ENCODE measurements at regions not wholly inside any gene's neighbourhood (a gene's known extent, or its start where the extent isn't known, plus 50 kb on each side); places are given as distances from the start of the nearest gene placed in this dataset.
"Not testable (repeated sequence)": the region's sequence is repeated elsewhere in the genome, so short reads cannot be mapped to it uniquely, and the experiment has no call there.

DNA sequence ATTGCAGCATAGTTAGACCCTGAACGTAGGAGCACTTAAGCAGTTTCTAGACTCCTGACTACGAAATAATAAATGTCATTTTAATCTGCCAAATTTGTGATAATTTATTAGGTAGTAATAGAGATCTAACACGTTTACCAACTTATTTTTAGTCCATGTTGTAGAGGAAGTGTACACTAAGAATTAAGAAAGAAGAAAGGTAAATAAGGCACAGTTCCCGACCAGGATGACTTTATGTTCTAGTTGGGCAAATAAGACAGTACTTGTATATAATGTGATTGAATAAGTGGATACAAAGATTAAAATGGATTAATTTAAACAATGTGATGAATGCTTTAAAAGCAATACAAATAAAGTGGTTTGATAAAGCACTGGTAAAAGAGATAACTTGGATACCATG, 1306.2 kb upstream of the PCDH20 start:
- TF ChIP-seq, protein P1, sequence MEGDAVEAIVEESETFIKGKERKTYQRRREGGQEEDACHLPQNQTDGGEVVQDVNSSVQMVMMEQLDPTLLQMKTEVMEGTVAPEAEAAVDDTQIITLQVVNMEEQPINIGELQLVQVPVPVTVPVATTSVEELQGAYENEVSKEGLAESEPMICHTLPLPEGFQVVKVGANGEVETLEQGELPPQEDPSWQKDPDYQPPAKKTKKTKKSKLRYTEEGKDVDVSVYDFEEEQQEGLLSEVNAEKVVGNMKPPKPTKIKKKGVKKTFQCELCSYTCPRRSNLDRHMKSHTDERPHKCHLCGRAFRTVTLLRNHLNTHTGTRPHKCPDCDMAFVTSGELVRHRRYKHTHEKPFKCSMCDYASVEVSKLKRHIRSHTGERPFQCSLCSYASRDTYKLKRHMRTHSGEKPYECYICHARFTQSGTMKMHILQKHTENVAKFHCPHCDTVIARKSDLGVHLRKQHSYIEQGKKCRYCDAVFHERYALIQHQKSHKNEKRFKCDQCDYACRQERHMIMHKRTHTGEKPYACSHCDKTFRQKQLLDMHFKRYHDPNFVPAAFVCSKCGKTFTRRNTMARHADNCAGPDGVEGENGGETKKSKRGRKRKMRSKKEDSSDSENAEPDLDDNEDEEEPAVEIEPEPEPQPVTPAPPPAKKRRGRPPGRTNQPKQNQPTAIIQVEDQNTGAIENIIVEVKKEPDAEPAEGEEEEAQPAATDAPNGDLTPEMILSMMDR (IDR thresholded peaks at IDR 0.05), result no peak
- H3K4me1 ChIP-seq (ENCODE audit: low read depth), result no peaks in the 10 kb centered on the region
- H3K36me3 ChIP-seq (ENCODE audit: low read depth), result no peaks in the 10 kb centered on the region
- H3K4me3 ChIP-seq, result no peak overlapping the region
- no peak for DNase-seq
- intact Hi-C loops (cut with DNase I, micrococcal nuclease), result no loop called here
- H3K9me3 ChIP-seq, result peaks cover 19% of the 10 kb centered on the region
- ATAC-seq, result no peak

DNA sequence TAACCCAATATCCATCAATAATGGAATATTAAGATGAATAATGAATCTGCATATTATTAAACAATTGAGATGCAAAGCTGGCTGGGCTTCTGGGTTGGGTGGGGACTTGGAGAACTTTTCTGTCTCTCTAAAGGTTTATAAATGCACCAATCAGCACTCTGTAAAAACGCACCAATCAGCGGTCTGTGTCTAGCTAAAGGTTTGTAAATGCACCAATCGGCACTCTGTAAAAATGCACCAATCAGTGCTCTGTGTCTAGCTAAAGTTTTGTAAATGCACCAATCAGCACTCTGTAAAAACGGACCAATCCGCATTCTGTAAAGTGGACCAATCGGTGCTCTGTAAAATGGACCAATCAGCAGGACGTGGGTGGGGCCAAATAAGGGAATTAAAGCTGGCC, 1296.3 kb upstream of the PCDH20 start:
- ATAC-seq; H3K4me1 ChIP-seq (ENCODE audit: low read depth); DNase-seq; H3K36me3 ChIP-seq (ENCODE audit: low read depth); H3K4me3 ChIP-seq; intact Hi-C loops (cut with DNase I, micrococcal nuclease): not testable (repeated sequence)
- peaks cover 20% of the 10 kb centered on the region for H3K9me3 ChIP-seq

DNA sequence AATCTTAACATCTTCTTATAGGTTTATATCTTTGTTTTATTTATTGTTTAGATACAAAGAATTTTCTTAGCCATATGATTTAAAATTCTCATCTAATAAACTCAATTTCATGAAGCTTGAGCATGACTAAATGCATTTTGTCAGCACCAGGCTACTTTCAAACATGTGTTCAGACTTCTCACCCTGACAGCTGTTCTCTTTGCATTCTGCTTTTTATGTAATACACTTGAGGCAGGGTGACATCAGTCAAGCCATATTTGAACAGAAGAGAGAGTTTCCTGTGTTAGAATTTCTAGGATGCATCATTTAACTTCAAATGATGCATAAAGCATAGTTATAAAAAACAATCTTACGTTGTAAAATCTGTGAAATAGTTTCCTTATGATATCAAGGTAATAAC, 1295.1 kb upstream of the PCDH20 start:
- DNase-seq, result no peak
- ATAC-seq, result no peak
- Histone ChIP-seq H3K36me3 (ENCODE audit: low read depth) (no peaks in the 10 kb centered on the region), H3K4me1 (ENCODE audit: low read depth) (no peaks in the 10 kb centered on the region), H3K9me3 (peaks cover 18% of the 10 kb centered on the region), H3K4me3 (no peak overlapping the region)
- TF ChIP-seq, protein P1 (IDR thresholded peaks at IDR 0.05), result no peak
- intact Hi-C loops (cut with DNase I, micrococcal nuclease), result no loop called here

DNA sequence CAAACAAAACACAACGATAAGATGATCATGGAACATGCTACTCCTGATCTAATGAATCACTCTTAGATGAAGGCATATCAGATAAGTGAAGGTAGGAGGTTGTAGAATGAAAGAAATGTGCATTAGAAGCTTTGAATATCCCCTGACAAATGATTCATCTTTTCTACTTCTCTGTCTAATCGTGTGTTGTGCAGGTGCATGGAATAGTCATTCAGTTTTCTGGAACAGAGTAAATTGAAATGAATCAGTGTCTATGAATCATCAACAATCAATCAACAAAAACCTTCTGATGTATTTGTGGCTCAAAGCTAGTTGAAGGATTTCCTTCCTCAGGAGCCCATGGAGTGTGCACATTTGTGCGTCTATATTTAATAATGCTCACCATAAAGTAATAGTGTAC, 1290.4 kb upstream of the PCDH20 start:
- Histone ChIP-seq H3K4me3 (no peak overlapping the region), H3K36me3 (ENCODE audit: low read depth) (no peaks in the 10 kb centered on the region), H3K9me3 (no peaks in the 10 kb centered on the region), H3K4me1 (ENCODE audit: low read depth) (no peaks in the 10 kb centered on the region)
- TF ChIP-seq, protein P1 (IDR thresholded peaks at IDR 0.05), result no peak
- ATAC-seq (no peak), DNase-seq (no peak)
- intact Hi-C loops (cut with DNase I, micrococcal nuclease), result no loop called here

DNA sequence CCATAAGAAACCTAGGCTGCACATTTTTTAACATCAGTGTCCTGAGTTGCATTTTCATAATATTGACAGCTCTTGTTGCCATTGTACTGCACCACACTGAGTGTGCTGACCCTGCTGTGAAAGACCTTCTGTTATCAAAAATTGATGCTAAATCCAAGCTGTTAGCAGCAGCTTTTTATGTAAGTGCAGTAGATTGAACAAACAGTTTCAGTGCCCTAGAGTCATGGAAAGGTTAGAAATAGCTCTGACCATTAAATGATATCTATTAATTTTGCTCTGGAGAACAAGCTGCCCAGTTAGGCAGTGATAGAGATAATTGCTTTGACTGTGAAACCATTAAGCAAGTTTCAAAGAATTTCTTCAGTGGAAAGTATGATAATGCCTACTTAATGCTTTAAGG, 1289.2 kb upstream of the PCDH20 start:
- DNase-seq, result no peak
- no peak overlapping the region for H3K4me3 ChIP-seq

DNA sequence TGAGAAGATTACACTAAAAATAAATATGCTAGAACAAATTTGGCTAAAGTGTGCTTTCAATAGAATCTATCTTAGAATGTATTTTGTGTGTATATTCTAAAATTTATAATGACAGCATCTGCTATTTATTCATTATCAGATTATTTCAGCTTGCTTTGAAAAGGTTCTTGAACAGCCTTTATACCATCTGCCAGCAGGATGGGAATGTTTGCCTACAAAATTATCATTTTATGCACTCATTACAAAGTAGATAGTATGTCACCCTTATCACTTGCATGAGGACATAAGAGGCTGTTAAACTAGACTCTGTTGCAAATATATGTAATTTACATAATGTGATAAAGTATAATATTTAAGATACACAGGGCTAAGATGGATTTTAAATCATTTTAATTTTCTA, 1286.9 kb upstream of the PCDH20 start:
- no peak overlapping the region for H3K4me3 ChIP-seq
- H3K36me3 ChIP-seq (ENCODE audit: low read depth), result no peaks in the 10 kb centered on the region
- ATAC-seq, result no peak
- H3K9me3 ChIP-seq, result no peaks in the 10 kb centered on the region
- intact Hi-C loops (cut with DNase I, micrococcal nuclease), result no loop called here
- H3K4me1 ChIP-seq (ENCODE audit: low read depth), result no peaks in the 10 kb centered on the region
- DNase-seq, result no peak
- TF ChIP-seq, protein P1 (IDR thresholded peaks at IDR 0.05), result no peak

More for the DNA sequence above, 1289.2 kb upstream of the PCDH20 start:
- H3K9me3 ChIP-seq, result no peaks in the 10 kb centered on the region
- H3K4me1 ChIP-seq (ENCODE audit: low read depth), result no peaks in the 10 kb centered on the region
- H3K36me3 ChIP-seq (ENCODE audit: low read depth), result no peaks in the 10 kb centered on the region
- TF ChIP-seq, protein P1 (IDR thresholded peaks at IDR 0.05), result no peak
- no peak for ATAC-seq
- intact Hi-C loops (cut with DNase I, micrococcal nuclease), result no loop called here

Data from mucosa of descending colon (tissue), 3 donors.